ENCODE measurements at regions not wholly inside any gene's neighbourhood (a gene's known extent, or its start where the extent isn't known, plus 50 kb on each side); places are given as distances from the start of the nearest gene placed in this dataset.

DNA sequence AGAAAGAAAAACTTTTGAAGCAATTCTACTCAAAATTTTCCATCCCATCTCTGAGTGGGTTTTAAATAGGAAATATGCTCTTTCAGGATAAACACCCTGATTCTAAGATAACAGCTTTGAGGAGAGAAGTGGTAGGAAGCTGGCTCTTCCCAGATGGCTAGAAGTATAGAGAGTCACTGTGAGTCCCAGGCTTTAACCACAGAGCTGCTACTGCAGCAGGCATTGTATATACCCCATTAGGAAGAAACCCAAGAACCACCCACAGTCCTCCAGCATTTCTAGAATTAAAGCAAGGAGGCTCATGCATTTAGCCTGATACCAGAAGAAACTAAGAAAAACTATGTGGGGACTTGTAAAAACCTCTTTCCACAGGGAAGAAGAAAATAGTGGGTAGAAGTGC lies 1405.6 kb upstream of the TENM4 start:
- no peak for TF ChIP-seq POLR2A (IDR thresholded peaks at IDR 0.05)
- TF ChIP-seq, protein P1, sequence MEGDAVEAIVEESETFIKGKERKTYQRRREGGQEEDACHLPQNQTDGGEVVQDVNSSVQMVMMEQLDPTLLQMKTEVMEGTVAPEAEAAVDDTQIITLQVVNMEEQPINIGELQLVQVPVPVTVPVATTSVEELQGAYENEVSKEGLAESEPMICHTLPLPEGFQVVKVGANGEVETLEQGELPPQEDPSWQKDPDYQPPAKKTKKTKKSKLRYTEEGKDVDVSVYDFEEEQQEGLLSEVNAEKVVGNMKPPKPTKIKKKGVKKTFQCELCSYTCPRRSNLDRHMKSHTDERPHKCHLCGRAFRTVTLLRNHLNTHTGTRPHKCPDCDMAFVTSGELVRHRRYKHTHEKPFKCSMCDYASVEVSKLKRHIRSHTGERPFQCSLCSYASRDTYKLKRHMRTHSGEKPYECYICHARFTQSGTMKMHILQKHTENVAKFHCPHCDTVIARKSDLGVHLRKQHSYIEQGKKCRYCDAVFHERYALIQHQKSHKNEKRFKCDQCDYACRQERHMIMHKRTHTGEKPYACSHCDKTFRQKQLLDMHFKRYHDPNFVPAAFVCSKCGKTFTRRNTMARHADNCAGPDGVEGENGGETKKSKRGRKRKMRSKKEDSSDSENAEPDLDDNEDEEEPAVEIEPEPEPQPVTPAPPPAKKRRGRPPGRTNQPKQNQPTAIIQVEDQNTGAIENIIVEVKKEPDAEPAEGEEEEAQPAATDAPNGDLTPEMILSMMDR (IDR thresholded peaks at IDR 0.05): no peak
